ENCODE measurements at regions not wholly inside any gene's neighbourhood (a gene's known extent, or its start where the extent isn't known, plus 50 kb on each side); places are given as distances from the start of the nearest gene placed in this dataset.

GRCh38 chr2:443216-443615 lies 155.3 kb upstream of the ALKAL2 start:
- Histone ChIP-seq H3K27ac (no peak overlapping the region), H3K4me1 (peaks cover 7% of the 10 kb centered on the region), H3K36me3 (replicated peaks in 1 of 2; ENCODE audit: insufficient read depth in 1 of 2, low read depth in 2 of 2) (no peaks in the 10 kb centered on the region), H3K9me3 (no peaks in the 10 kb centered on the region), H3K4me3 (no peak overlapping the region), H3K27me3 (no peaks in the 10 kb centered on the region)
- intact Hi-C loops (cut with DNase I): no loop called here
- ATAC-seq (no peak), DNase-seq (no peak)
- TF ChIP-seq CTCF (IDR thresholded peaks at IDR 0.05) (no peak), POLR2A (IDR thresholded peaks at IDR 0.05) (no peak)
- WGBS, 2 donors: 88 to 89% methylated on average over 19 of the region's 19 CpGs

- intact Hi-C loops (cut with DNase I): no loop called here
- Histone ChIP-seq H3K4me3 (no peak overlapping the region), H3K27me3 (no peaks in the 10 kb centered on the region), H3K27ac (peak overlapping the region in 1 of 4 donors; percentile 11), H3K4me1 (peaks cover 10% of the 10 kb centered on the region), H3K9me3 (no peaks in the 10 kb centered on the region), H3K36me3 (replicated peaks in 1 of 2; ENCODE audit: insufficient read depth in 1 of 2, low read depth in 2 of 2) (no peaks in the 10 kb centered on the region)
- WGBS, 2 donors: 80 to 86% methylated on average over 14 to 16 of the region's 16 CpGs
- peak in 1 of 4 donors; percentile 10 for DNase-seq
- TF ChIP-seq POLR2A (IDR thresholded peaks at IDR 0.05): no peak
- TF ChIP-seq CTCF (IDR thresholded peaks at IDR 0.05): no peak
- ATAC-seq: no peak
Measured at GRCh38 chr2:441258-442022, 153.5 kb upstream of the ALKAL2 start.

GRCh38 chr2:440403-440740 lies 152.5 kb upstream of the ALKAL2 start:
- Histone ChIP-seq H3K36me3 (replicated peaks in 1 of 2; ENCODE audit: insufficient read depth in 1 of 2, low read depth in 2 of 2) (no peaks in the 10 kb centered on the region), H3K4me3 (no peak overlapping the region), H3K9me3 (no peaks in the 10 kb centered on the region), H3K27me3 (no peaks in the 10 kb centered on the region), H3K27ac (peak overlapping the region in 1 of 4 donors; percentile 11), H3K4me1 (peaks cover 10% of the 10 kb centered on the region)
- DNase-seq: no peak
- no peak for ATAC-seq
- TF ChIP-seq CTCF (IDR thresholded peaks at IDR 0.05): no peak
- TF ChIP-seq POLR2A (IDR thresholded peaks at IDR 0.05): no peak
- intact Hi-C loops (cut with DNase I): no loop called here
- 72 to 74% methylated on average over 4 of the region's 4 CpGs for WGBS, 2 donors

GRCh38 chr2:439556-440402 lies 151.9 kb upstream of the ALKAL2 start:
- intact Hi-C loops (cut with DNase I): no loop called here
- TF ChIP-seq CTCF (IDR thresholded peaks at IDR 0.05) (no peak), POLR2A (IDR thresholded peaks at IDR 0.05) (no peak)
- 87 to 88% methylated on average over 23 to 24 of the region's 24 CpGs for WGBS, 2 donors
- Histone ChIP-seq H3K9me3 (no peaks in the 10 kb centered on the region), H3K4me1 (peaks cover 10% of the 10 kb centered on the region), H3K27me3 (no peaks in the 10 kb centered on the region), H3K4me3 (no peak overlapping the region), H3K27ac (no peak overlapping the region), H3K36me3 (replicated peaks in 1 of 2; ENCODE audit: insufficient read depth in 1 of 2, low read depth in 2 of 2) (no peaks in the 10 kb centered on the region)
- peak in 2 of 4 donors; percentile 19 to 40 for DNase-seq
- ATAC-seq: peak; percentile 41

Data from body of pancreas (tissue), 4 donors.